CD14-positive monocyte (primary cell): ENCODE measurements at regions not wholly inside any gene's neighbourhood (a gene's known extent, or its start where the extent isn't known, plus 50 kb on each side); places are given as distances from the start of the nearest gene placed in this dataset.

Experiments
- DNase-seq, 3 donors: peaks; one replicate each; pipeline ENCODE4 v3.0.0-alpha.2; 2011 to 2022
- H2AFZ ChIP-seq: 2 replicates; pipeline ENCODE4 v1.6.0; 2012; ENCODE audit warnings: mild to moderate bottlenecking, low read depth, low read length, inconsistent platforms; ENCODE audit not compliant: insufficient read depth, poor library complexity, severe bottlenecking
- H3K27ac ChIP-seq, 2 donors: 1 replicate in 1 of 2; 2 replicates in 1 of 2; pipeline ENCODE4 v1.5.1; 2012 to 2013; ENCODE audit warnings: low read length in 2 of 2, control low read depth in 1 of 2, inconsistent platforms in 1 of 2, low read depth in 1 of 2, mild to moderate bottlenecking in 1 of 2
- H3K27me3 ChIP-seq, 2 donors: one replicate each; pipeline versions ENCODE4 v1.6.0 to v1.6.1; 2011 to 2013; ENCODE audit warnings: low read length in 2 of 2; ENCODE audit not compliant: control insufficient read depth in 2 of 2, insufficient read depth in 2 of 2
- H3K36me3 ChIP-seq, 2 donors: replicated peaks in 1 of 2; 1 replicate in 1 of 2; 2 replicates in 1 of 2; pipeline versions ENCODE4 v1.5.1 to v1.6.1; 2012 to 2013; ENCODE audit warnings: low read length in 2 of 2, control low read depth in 1 of 2, inconsistent platforms in 1 of 2, mild to moderate bottlenecking in 1 of 2; ENCODE audit not compliant: insufficient read depth in 2 of 2, control insufficient read depth in 1 of 2
- H3K4me1 ChIP-seq, 2 donors: 1 replicate in 1 of 2; 2 replicates in 1 of 2; pipeline versions ENCODE4 v1.5.1 to v1.6.1; 2012 to 2013; ENCODE audit warnings: low read length in 2 of 2, control low read depth in 1 of 2, inconsistent platforms in 1 of 2, mild to moderate bottlenecking in 1 of 2, moderate library complexity in 1 of 2; ENCODE audit not compliant: insufficient read depth in 2 of 2, control insufficient read depth in 1 of 2
- H3K4me2 ChIP-seq: replicated peaks from 2 replicates; pipeline ENCODE3; 2012; ENCODE audit warnings: low read length, moderate library complexity, mild to moderate bottlenecking; ENCODE audit not compliant: poor library complexity, severe bottlenecking; ENCODE audit errors: extremely low read depth
- H3K4me3 ChIP-seq, 3 experiments: fragments of 200-600 bp in 1 of 3; sonication (generic) in 1 of 3; replicated peaks in 1 of 3; 1 replicate in 2 of 3; 2 replicates in 1 of 3; pipeline ENCODE4 v1.5.1; 2011 to 2013; ENCODE audit warnings: low read length in 3 of 3, mild to moderate bottlenecking in 3 of 3, control low read depth in 2 of 3, low read depth in 2 of 3, inconsistent platforms in 1 of 3, moderate library complexity in 1 of 3
- H3K79me2 ChIP-seq: 2 replicates; pipeline ENCODE4 v1.6.0; 2012; ENCODE audit warnings: mild to moderate bottlenecking, control low read depth, inconsistent platforms, low read length, moderate library complexity; ENCODE audit not compliant: insufficient read depth
- H3K9ac ChIP-seq: 2 replicates; pipeline ENCODE4 v1.6.0; 2017; ENCODE audit warnings: low read length, mild to moderate bottlenecking; ENCODE audit not compliant: insufficient read depth, poor library complexity, severe bottlenecking
- H3K9me3 ChIP-seq, 2 donors: replicated peaks in 1 of 2; 1 replicate in 1 of 2; 2 replicates in 1 of 2; pipeline versions ENCODE4 v1.5.1 to v1.6.1; 2012 to 2013; ENCODE audit warnings: low read length in 2 of 2, control low read depth in 1 of 2; ENCODE audit not compliant: control insufficient read depth in 1 of 2, insufficient read depth in 1 of 2
- H4K20me1 ChIP-seq: 2 replicates; pipeline ENCODE4 v1.6.0; 2012; ENCODE audit warnings: mild to moderate bottlenecking, low read length, control low read depth, moderate library complexity; ENCODE audit not compliant: insufficient read depth
- H3K27ac Mint-ChIP-seq, 7 donors: one replicate each; pipeline ENCODE4 v1.8.0; 2020; ENCODE audit warnings: mild to moderate bottlenecking in 7 of 7, mixed read lengths in 7 of 7, moderate library complexity in 6 of 7, inconsistent platforms in 2 of 7
- H3K27me3 Mint-ChIP-seq, 3 donors: one replicate each; pipeline ENCODE4 v1.8.0; 2021 to 2022; ENCODE audit warnings: low read depth in 3 of 3, mild to moderate bottlenecking in 3 of 3, mixed read lengths in 3 of 3, moderate library complexity in 3 of 3, inconsistent platforms in 1 of 3
- H3K36me3 Mint-ChIP-seq, 2 donors: one replicate each; pipeline ENCODE4 v1.8.0; 2020; ENCODE audit warnings: mixed read lengths in 2 of 2, inconsistent platforms in 1 of 2, mild to moderate bottlenecking in 1 of 2
- H3K4me1 Mint-ChIP-seq: one replicate; pipeline ENCODE4 v1.8.0; 2020; ENCODE audit warnings: mild to moderate bottlenecking, mixed read lengths
- H3K4me3 Mint-ChIP-seq, 2 donors: one replicate each; pipeline ENCODE4 v1.8.0; 2020; ENCODE audit warnings: mild to moderate bottlenecking in 2 of 2, mixed read lengths in 2 of 2, moderate library complexity in 1 of 2
- H3K9me3 Mint-ChIP-seq, 7 donors: one replicate each; pipeline ENCODE4 v1.8.0; 2020 to 2022; ENCODE audit warnings: mixed read lengths in 7 of 7, mild to moderate bottlenecking in 6 of 7, moderate library complexity in 6 of 7, inconsistent platforms in 2 of 7
- WGBS: methylation state at CpG from one replicate; pipeline ENCODE4 v1.1.5; 2013; ENCODE audit warnings: missing lambda C conversion rate; ENCODE audit not compliant: insufficient coverage; 5-methylcytosine and 5-hydroxymethylcytosine counted together
- intact Hi-C, 2 donors: fragments of 100-400 bp; cut with micrococcal nuclease; formaldehyde crosslinking; loops; one replicate each; pipeline versions ENCODE4 v1.15.0 to v1.15.1; 2023
- TF ChIP-seq, protein P1 (sequence below): fragments of 200-600 bp; IDR thresholded peaks from one replicate; pipeline ENCODE4 v1.8.0; 2022; ENCODE audit warnings: antibody characterized with exemption, mild to moderate bottlenecking

DNA sequence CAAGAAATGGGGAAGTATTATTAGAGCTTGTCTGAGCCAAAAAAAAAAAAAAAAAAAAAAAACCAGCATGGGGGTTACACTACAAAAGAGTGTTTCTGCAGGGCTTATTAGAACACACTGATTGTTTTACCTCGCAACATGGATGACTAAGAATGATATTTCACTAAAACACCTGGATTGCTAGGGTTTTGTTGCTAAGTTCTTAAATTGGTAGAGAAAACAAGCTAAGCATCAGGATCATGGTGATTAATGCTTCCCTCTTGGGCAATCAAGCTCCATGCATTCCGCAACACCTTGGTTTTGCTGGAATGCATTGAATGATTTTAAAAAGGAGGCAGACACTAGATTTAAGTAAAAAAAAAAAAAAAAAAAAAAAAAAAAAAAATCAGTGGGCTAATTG, 931.4 kb upstream of the CDH8 start:
- Mint-ChIP-seq H3K4me3 (no peak overlapping the region), H3K36me3 (no peaks in the 10 kb centered on the region), H3K9me3 (peaks cover 0 to 2% (median 0%) of the 10 kb centered on the region in 7 donors), H3K4me1 (no peaks in the 10 kb centered on the region), H3K27ac (no peak overlapping the region), H3K27me3 (peaks cover 0 to 3% (median 0%) of the 10 kb centered on the region in 3 donors)
- Histone ChIP-seq H3K4me2 (no peak overlapping the region), H4K20me1 (no peaks in the 10 kb centered on the region), H3K27ac (no peak overlapping the region), H3K9me3 (no peaks in the 10 kb centered on the region), H3K79me2 (no peaks in the 10 kb centered on the region), H2AFZ (no peak overlapping the region), H3K4me1 (no peaks in the 10 kb centered on the region), H3K9ac (no peak overlapping the region), H3K27me3 (no peaks in the 10 kb centered on the region), H3K4me3 (no peak overlapping the region), H3K36me3 (no peaks in the 10 kb centered on the region)
- TF ChIP-seq, protein P1, sequence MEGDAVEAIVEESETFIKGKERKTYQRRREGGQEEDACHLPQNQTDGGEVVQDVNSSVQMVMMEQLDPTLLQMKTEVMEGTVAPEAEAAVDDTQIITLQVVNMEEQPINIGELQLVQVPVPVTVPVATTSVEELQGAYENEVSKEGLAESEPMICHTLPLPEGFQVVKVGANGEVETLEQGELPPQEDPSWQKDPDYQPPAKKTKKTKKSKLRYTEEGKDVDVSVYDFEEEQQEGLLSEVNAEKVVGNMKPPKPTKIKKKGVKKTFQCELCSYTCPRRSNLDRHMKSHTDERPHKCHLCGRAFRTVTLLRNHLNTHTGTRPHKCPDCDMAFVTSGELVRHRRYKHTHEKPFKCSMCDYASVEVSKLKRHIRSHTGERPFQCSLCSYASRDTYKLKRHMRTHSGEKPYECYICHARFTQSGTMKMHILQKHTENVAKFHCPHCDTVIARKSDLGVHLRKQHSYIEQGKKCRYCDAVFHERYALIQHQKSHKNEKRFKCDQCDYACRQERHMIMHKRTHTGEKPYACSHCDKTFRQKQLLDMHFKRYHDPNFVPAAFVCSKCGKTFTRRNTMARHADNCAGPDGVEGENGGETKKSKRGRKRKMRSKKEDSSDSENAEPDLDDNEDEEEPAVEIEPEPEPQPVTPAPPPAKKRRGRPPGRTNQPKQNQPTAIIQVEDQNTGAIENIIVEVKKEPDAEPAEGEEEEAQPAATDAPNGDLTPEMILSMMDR = no peak
- intact Hi-C loops = no loop called here
- no peak for DNase-seq
- WGBS = no CpG with 5 or more reads among the region's 2 CpGs

DNA sequence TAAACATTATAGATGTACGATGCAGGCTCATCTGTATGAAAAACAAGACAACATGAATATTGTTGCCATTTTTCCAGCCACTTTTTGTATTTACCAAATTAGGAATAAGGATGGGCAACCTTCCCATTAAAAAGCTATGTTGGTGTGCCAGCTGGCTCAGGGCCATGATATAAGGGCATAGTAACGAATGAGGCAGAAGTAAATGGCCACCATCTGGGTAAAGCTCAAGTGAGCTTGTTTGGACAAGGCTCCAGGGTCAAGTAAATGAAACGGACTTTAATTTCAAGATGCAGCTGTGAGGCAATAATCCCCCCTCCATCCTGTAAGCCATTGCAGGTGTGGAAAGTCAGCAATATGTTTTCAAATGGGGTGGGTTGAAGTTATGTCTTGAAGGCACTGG, 930.9 kb upstream of the CDH8 start:
- Histone ChIP-seq H3K4me2 (no peak overlapping the region), H3K4me1 (no peaks in the 10 kb centered on the region), H3K36me3 (no peaks in the 10 kb centered on the region), H3K9ac (no peak overlapping the region), H3K79me2 (no peaks in the 10 kb centered on the region), H3K27ac (no peak overlapping the region), H3K9me3 (no peaks in the 10 kb centered on the region), H2AFZ (no peak overlapping the region), H3K27me3 (no peaks in the 10 kb centered on the region), H3K4me3 (no peak overlapping the region), H4K20me1 (no peaks in the 10 kb centered on the region)
- Mint-ChIP-seq H3K27me3 (peaks cover 0 to 3% (median 0%) of the 10 kb centered on the region in 3 donors), H3K9me3 (peaks cover 0 to 3% (median under 1%) of the 10 kb centered on the region in 7 donors), H3K4me3 (no peak overlapping the region), H3K27ac (no peak overlapping the region), H3K36me3 (no peaks in the 10 kb centered on the region), H3K4me1 (no peaks in the 10 kb centered on the region)
- intact Hi-C loops = no loop called here
- WGBS = no CpG with 5 or more reads among the region's 3 CpGs
- no peak for DNase-seq
- TF ChIP-seq, protein P1 = no peak
